HFFc6 (cell line): ENCODE measurements at regions not wholly inside any gene's neighbourhood (a gene's known extent, or its start where the extent isn't known, plus 50 kb on each side); places are given as distances from the start of the nearest gene placed in this dataset.

Experiments used
- DNase-seq: peaks from one replicate; pipeline ENCODE4 v3.0.0-alpha.2; 2018
- H3K27ac Mint-ChIP-seq: 2 replicates; pipeline ENCODE4 v1.8.0; 2020; ENCODE audit warnings: mild to moderate bottlenecking, mixed read lengths
- H3K27me3 Mint-ChIP-seq: 2 replicates; pipeline ENCODE4 v1.8.0; 2021; ENCODE audit warnings: mild to moderate bottlenecking, moderate library complexity, mixed read lengths; ENCODE audit not compliant: insufficient read depth
- H3K36me3 Mint-ChIP-seq: 2 replicates; pipeline ENCODE4 v1.8.0; 2021; ENCODE audit warnings: low read depth, mixed read lengths
- H3K4me1 Mint-ChIP-seq: 2 replicates; pipeline ENCODE4 v1.8.0; 2020; ENCODE audit warnings: low read depth, mixed read lengths
- H3K4me3 Mint-ChIP-seq: 2 replicates; pipeline ENCODE4 v1.8.0; 2020; ENCODE audit warnings: mild to moderate bottlenecking, moderate library complexity, mixed read lengths
- H3K9me3 Mint-ChIP-seq: 2 replicates; pipeline ENCODE4 v1.8.0; 2020; ENCODE audit warnings: mild to moderate bottlenecking, mixed read lengths
- CTCF ChIP-seq: fragments of 200-600 bp; sonication (generic); IDR thresholded peaks from 2 replicates; pipeline ENCODE4 v1.5.0; 2021; ENCODE audit warnings: antibody characterized with exemption, mild to moderate bottlenecking

DNA sequence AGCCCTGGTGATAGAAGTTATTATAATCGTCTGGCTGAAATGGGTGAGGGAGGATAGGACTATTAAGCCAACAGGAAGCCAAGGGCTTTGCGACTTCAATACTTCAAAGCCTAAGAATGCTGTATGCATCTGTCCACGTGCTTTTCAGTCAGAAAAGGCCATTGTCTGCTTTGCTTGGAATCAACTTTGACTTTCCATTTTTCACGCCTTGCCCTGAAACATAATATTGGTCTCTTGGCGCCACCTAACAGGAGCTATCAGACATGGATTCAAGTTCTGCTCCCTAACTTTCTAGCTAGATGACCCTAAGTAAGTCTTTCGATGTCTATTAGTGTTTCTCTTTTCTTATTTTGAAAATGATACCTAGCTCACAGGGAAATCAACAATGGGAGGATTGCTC, 572.6 kb downstream of the TLR4 start:
- DNase-seq: no peak
- H3K4me3 Mint-ChIP-seq: no peak overlapping the region
- peaks cover 31% of the 10 kb centered on the region for H3K9me3 Mint-ChIP-seq
- no peak for TF ChIP-seq CTCF
- H3K27me3 Mint-ChIP-seq: no peaks in the 10 kb centered on the region; the same call in 1 of the 2 replicates
- H3K36me3 Mint-ChIP-seq: no peaks in the 10 kb centered on the region
- no peaks in the 10 kb centered on the region for H3K4me1 Mint-ChIP-seq
- no peak overlapping the region for H3K27ac Mint-ChIP-seq

DNA sequence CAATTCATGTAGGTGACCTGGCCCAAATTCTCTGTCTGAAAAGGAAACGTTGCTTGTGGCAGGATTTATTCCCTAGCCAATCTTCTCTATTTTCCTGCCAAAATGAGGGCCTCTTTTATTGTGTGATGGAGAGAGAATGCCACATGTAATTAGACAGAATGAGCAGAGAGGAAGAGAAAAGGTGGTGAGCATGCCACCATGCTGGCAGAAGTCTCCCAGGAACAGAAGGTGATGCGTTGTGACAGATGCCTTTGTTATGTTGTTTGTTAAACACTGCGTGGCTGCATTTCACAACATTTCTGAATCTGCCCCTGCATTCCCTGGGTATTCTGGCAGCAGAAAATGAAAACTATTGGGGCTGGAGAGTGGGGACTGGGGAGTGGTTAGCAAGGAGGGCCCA, 577.6 kb downstream of the TLR4 start:
- no peaks in the 10 kb centered on the region; the same call in 1 of the 2 replicates for H3K27me3 Mint-ChIP-seq
- no peak overlapping the region for H3K4me3 Mint-ChIP-seq
- peaks cover 32% of the 10 kb centered on the region for H3K9me3 Mint-ChIP-seq
- no peak overlapping the region for H3K27ac Mint-ChIP-seq
- DNase-seq: no peak
- TF ChIP-seq CTCF: no peak
- no peaks in the 10 kb centered on the region for H3K4me1 Mint-ChIP-seq
- no peaks in the 10 kb centered on the region for H3K36me3 Mint-ChIP-seq

- Mint-ChIP-seq H3K4me1 (no peaks in the 10 kb centered on the region), H3K4me3 (no peak overlapping the region), H3K27ac (no peak overlapping the region), H3K27me3 (no peaks in the 10 kb centered on the region; the same call in 1 of the 2 replicates), H3K9me3 (peaks cover 28% of the 10 kb centered on the region), H3K36me3 (no peaks in the 10 kb centered on the region)
- no peak for DNase-seq
- no peak for TF ChIP-seq CTCF
Observed at GRCh38 chr9:118283488-118283887, 579.3 kb downstream of the TLR4 start.

DNA sequence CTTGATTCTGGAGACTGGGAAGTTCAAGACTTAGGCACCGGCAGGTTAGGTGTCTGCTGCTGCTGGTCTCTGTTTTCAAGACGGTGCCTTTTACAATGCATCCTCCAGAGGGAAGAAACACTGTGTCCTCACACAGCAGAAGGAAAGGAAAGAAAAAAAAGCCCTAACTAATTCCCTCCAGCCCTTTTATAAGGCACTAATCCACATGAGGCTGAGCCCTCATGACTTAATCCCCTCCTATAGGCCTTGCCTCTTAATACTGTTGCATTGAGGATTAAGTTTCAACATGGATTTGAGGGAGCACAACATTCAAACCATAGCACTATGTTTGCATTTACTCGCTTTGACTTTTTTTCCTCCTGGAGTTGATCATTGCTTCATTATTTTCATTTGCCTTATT, 585.9 kb downstream of the TLR4 start:
- Mint-ChIP-seq H3K27me3 (no peaks in the 10 kb centered on the region), H3K36me3 (no peaks in the 10 kb centered on the region), H3K4me1 (no peaks in the 10 kb centered on the region), H3K4me3 (no peak overlapping the region), H3K9me3 (peaks cover 25% of the 10 kb centered on the region), H3K27ac (no peak overlapping the region)
- no peak for TF ChIP-seq CTCF
- DNase-seq: no peak

GRCh38 chr9:118295413-118295812, 591.2 kb downstream of the TLR4 start:
- DNase-seq: no peak
- Mint-ChIP-seq H3K4me1 (no peaks in the 10 kb centered on the region), H3K27me3 (no peaks in the 10 kb centered on the region), H3K27ac (no peak overlapping the region), H3K4me3 (no peak overlapping the region), H3K36me3 (no peaks in the 10 kb centered on the region), H3K9me3 (peaks cover 18% of the 10 kb centered on the region)
- TF ChIP-seq CTCF: no peak

GRCh38 chr9:118302721-118303120, 598.5 kb downstream of the TLR4 start:
- DNase-seq: no peak
- H3K36me3 Mint-ChIP-seq: no peaks in the 10 kb centered on the region; the same call in 1 of the 2 replicates
- no peak overlapping the region for H3K27ac Mint-ChIP-seq
- peaks cover 35% of the 10 kb centered on the region for H3K9me3 Mint-ChIP-seq
- H3K4me3 Mint-ChIP-seq: no peak overlapping the region
- no peaks in the 10 kb centered on the region for H3K4me1 Mint-ChIP-seq
- TF ChIP-seq CTCF: no peak
- H3K27me3 Mint-ChIP-seq: no peaks in the 10 kb centered on the region
